ENCODE measurements at regions not wholly inside any gene's neighbourhood (a gene's known extent, or its start where the extent isn't known, plus 50 kb on each side); places are given as distances from the start of the nearest gene placed in this dataset.

DNA sequence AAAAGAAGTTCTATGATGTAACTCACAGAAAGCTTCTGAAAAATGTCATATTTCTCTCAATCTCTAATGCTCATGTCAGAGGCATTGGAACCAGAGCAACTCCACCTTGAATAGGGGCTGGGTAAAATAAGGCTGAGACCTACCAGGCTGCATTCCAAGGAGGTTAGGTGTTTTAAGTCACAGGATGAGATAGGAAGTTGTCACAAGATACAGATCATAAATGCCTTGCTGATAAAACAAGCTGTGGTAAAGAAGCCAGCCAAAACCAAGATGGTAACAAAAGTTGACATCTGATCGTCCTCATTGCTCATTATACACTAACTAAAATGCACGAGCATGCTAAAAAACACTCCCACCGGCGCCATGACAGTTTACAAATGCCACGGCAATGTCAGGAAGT, 411.1 kb upstream of the GRIA1 start:
- no peak overlapping the region for H3K27ac ChIP-seq (ENCODE audit: low read length)
- ATAC-seq (ENCODE audit: insufficient read depth, low read depth) (no peak), DNase-seq (no peak)
- no peaks in the 10 kb centered on the region for H3K36me3 ChIP-seq (ENCODE audit: insufficient read depth, low read length)
- H4K20me1 ChIP-seq (ENCODE audit: insufficient read depth, low read length), result no peaks in the 10 kb centered on the region
- no peaks in the 10 kb centered on the region for H3K4me1 ChIP-seq (ENCODE audit: insufficient read depth, low read length)
- TF ChIP-seq CTCF (IDR thresholded peaks at IDR 0.05; ENCODE audit: borderline replicate concordance, extremely low read depth, low read length, poor library complexity, severe bottlenecking), result no peak
- TF ChIP-seq EZH2 (IDR thresholded peaks at IDR 0.05; ENCODE audit: borderline replicate concordance, low read depth, low read length, severe bottlenecking), result no peak
- no peaks in the 10 kb centered on the region for H3K9me3 ChIP-seq (ENCODE audit: insufficient read depth, low read length, severe bottlenecking)
- H2AFZ ChIP-seq (ENCODE audit: low read depth, low read length), result no peak overlapping the region
- no peak overlapping the region for H3K4me2 ChIP-seq (ENCODE audit: insufficient read depth, low read length)
- H3K79me2 ChIP-seq (ENCODE audit: insufficient read depth, low read length), result no peaks in the 10 kb centered on the region
- H3K9ac ChIP-seq (ENCODE audit: low read depth, low read length), result no peak overlapping the region
- no peaks in the 10 kb centered on the region for H3K27me3 ChIP-seq (ENCODE audit: insufficient read depth, low read length, poor library complexity)
- no peak overlapping the region for H3K4me3 ChIP-seq (ENCODE audit: low read depth in 1 of 2, low read length in 2 of 2)

DNA sequence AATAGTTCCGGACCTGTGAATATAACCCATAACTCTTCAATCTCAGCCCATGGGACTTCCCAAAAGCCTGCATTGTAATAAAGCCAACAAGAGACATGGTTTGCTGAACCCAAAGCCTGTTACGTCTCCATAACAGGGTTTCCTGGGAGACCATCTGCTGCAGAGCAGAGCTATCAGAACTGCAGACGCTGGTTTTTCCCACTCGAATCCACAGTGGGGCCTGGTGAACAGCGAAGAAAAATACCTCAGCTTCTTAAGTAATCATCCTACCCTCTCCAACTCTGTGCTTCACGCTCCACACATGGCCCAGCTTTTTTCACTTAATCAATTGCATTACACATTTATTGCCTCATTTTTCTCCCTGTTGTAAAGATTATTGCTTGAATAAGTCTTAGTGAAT, 409.5 kb upstream of the GRIA1 start:
- DNase-seq (no peak), ATAC-seq (ENCODE audit: insufficient read depth, low read depth) (no peak)
- Histone ChIP-seq H3K79me2 (ENCODE audit: insufficient read depth, low read length) (no peaks in the 10 kb centered on the region), H3K36me3 (ENCODE audit: insufficient read depth, low read length) (no peaks in the 10 kb centered on the region), H3K27me3 (ENCODE audit: insufficient read depth, low read length, poor library complexity) (no peaks in the 10 kb centered on the region), H3K4me2 (ENCODE audit: insufficient read depth, low read length) (no peak overlapping the region), H2AFZ (ENCODE audit: low read depth, low read length) (no peak overlapping the region), H3K4me3 (ENCODE audit: low read depth in 1 of 2, low read length in 2 of 2) (no peak overlapping the region), H3K27ac (ENCODE audit: low read length) (no peak overlapping the region), H3K9ac (ENCODE audit: low read depth, low read length) (no peak overlapping the region), H3K9me3 (ENCODE audit: insufficient read depth, low read length, severe bottlenecking) (no peaks in the 10 kb centered on the region), H3K4me1 (ENCODE audit: insufficient read depth, low read length) (no peaks in the 10 kb centered on the region), H4K20me1 (ENCODE audit: insufficient read depth, low read length) (no peaks in the 10 kb centered on the region)
- TF ChIP-seq EZH2 (IDR thresholded peaks at IDR 0.05; ENCODE audit: borderline replicate concordance, low read depth, low read length, severe bottlenecking) (no peak), CTCF (IDR thresholded peaks at IDR 0.05; ENCODE audit: borderline replicate concordance, extremely low read depth, low read length, poor library complexity, severe bottlenecking) (no peak)

DNA sequence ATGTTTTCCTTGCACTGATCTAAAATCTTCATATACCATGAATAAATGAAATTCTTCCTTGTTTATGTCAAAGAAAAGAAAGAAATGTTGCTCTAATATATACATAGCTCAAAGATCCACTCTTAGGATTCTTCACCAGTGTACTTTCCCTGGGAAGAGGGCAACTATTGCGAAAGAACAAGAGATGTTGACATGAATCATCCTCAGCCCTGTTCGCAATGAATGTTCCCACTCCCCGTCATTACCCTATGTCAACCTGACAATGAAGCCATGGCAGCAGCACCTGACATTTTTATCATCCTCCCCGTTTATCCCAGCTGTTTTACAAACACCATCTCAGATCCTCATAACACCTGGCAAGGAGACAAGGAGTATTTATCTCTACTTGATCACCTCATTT, 409.1 kb upstream of the GRIA1 start:
- Histone ChIP-seq H3K4me2 (ENCODE audit: insufficient read depth, low read length) (no peak overlapping the region), H4K20me1 (ENCODE audit: insufficient read depth, low read length) (no peaks in the 10 kb centered on the region), H3K27me3 (ENCODE audit: insufficient read depth, low read length, poor library complexity) (no peaks in the 10 kb centered on the region), H2AFZ (ENCODE audit: low read depth, low read length) (no peak overlapping the region), H3K9me3 (ENCODE audit: insufficient read depth, low read length, severe bottlenecking) (no peaks in the 10 kb centered on the region), H3K27ac (ENCODE audit: low read length) (no peak overlapping the region), H3K36me3 (ENCODE audit: insufficient read depth, low read length) (no peaks in the 10 kb centered on the region), H3K79me2 (ENCODE audit: insufficient read depth, low read length) (no peaks in the 10 kb centered on the region), H3K4me3 (ENCODE audit: low read depth in 1 of 2, low read length in 2 of 2) (no peak overlapping the region), H3K9ac (ENCODE audit: low read depth, low read length) (no peak overlapping the region), H3K4me1 (ENCODE audit: insufficient read depth, low read length) (no peaks in the 10 kb centered on the region)
- TF ChIP-seq CTCF (IDR thresholded peaks at IDR 0.05; ENCODE audit: borderline replicate concordance, extremely low read depth, low read length, poor library complexity, severe bottlenecking), result no peak
- no peak for TF ChIP-seq EZH2 (IDR thresholded peaks at IDR 0.05; ENCODE audit: borderline replicate concordance, low read depth, low read length, severe bottlenecking)
- ATAC-seq (ENCODE audit: insufficient read depth, low read depth) (no peak), DNase-seq (no peak)

DNA sequence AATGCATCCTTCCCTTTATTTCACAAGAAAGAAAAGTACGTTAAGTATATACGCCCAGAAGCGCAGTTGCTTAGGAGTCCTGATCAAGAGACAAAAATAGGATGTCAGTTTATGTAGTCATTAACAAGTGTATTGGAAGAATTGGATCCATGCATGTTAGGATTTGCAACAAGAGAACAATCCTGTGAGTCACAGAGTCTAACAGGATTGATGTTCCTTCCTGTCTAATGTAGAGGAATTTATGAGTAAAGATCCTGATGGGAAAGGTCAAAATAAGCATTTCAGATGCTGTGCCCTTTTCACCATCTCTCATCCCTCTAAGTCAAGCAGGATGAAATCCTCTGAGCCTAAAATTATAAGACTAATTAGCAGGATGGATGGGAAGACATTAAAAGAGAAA, 406.0 kb upstream of the GRIA1 start:
- H3K27me3 ChIP-seq (ENCODE audit: insufficient read depth, low read length, poor library complexity), result no peaks in the 10 kb centered on the region
- TF ChIP-seq CTCF (IDR thresholded peaks at IDR 0.05; ENCODE audit: borderline replicate concordance, extremely low read depth, low read length, poor library complexity, severe bottlenecking), result no peak
- no peaks in the 10 kb centered on the region for H3K9me3 ChIP-seq (ENCODE audit: insufficient read depth, low read length, severe bottlenecking)
- H4K20me1 ChIP-seq (ENCODE audit: insufficient read depth, low read length), result no peaks in the 10 kb centered on the region
- H2AFZ ChIP-seq (ENCODE audit: low read depth, low read length), result no peak overlapping the region
- DNase-seq (no peak), ATAC-seq (ENCODE audit: insufficient read depth, low read depth) (no peak)
- no peak overlapping the region for H3K4me2 ChIP-seq (ENCODE audit: insufficient read depth, low read length)
- H3K27ac ChIP-seq (ENCODE audit: low read length), result no peak overlapping the region
- H3K36me3 ChIP-seq (ENCODE audit: insufficient read depth, low read length), result no peaks in the 10 kb centered on the region
- H3K4me3 ChIP-seq (ENCODE audit: low read depth in 1 of 2, low read length in 2 of 2), result no peak overlapping the region
- no peaks in the 10 kb centered on the region for H3K4me1 ChIP-seq (ENCODE audit: insufficient read depth, low read length)
- H3K9ac ChIP-seq (ENCODE audit: low read depth, low read length), result no peak overlapping the region
- H3K79me2 ChIP-seq (ENCODE audit: insufficient read depth, low read length), result no peaks in the 10 kb centered on the region

Measured in DND-41 (cell line).